ENCODE measurements at regions not wholly inside any gene's neighbourhood (a gene's known extent, or its start where the extent isn't known, plus 50 kb on each side); places are given as distances from the start of the nearest gene placed in this dataset.
"Not testable (repeated sequence)": the region's sequence is repeated elsewhere in the genome, so short reads cannot be mapped to it uniquely, and the experiment has no call there.

- Mint-ChIP-seq H3K36me3 (ENCODE audit: low read depth) (no peaks in the 10 kb centered on the region), H3K4me3 (no peak overlapping the region), H3K27ac (no peak overlapping the region), H3K9me3 (no peaks in the 10 kb centered on the region), H3K4me1 (no peaks in the 10 kb centered on the region), H3K27me3 (no peaks in the 10 kb centered on the region)
- POLR2A ChIA-PET, result no interaction called here
- no peak for DNase-seq
- CTCF ChIA-PET, result no interaction called here
Measured at GRCh38 chr3:23129117-23129516, 74.0 kb upstream of the UBE2E2 start.

DNA sequence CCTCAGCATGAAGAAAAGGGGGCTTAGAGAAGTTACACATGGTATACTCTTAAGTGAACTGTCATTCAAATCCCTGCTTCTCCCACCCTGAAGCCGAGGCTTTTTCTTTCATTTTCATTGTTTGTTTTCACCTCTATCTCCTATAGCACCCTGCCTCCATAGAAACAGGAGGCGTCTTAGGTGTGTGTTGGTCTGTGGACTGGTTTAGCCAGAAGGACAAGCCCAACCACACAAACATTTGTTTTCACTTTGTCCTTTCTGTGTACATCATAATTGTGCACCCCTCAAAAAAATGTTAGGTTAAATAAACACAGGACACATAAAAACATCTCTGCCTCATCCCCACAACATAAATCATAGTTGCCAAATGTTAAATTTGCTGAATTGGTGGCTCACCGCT lies 73.3 kb upstream of the UBE2E2 start:
- Mint-ChIP-seq H3K27me3 (no peaks in the 10 kb centered on the region), H3K4me1 (no peaks in the 10 kb centered on the region), H3K27ac (no peak overlapping the region), H3K9me3 (no peaks in the 10 kb centered on the region), H3K36me3 (ENCODE audit: low read depth) (no peaks in the 10 kb centered on the region), H3K4me3 (no peak overlapping the region)
- CTCF ChIA-PET, result no interaction called here
- POLR2A ChIA-PET, result no interaction called here
- no peak for DNase-seq

DNA sequence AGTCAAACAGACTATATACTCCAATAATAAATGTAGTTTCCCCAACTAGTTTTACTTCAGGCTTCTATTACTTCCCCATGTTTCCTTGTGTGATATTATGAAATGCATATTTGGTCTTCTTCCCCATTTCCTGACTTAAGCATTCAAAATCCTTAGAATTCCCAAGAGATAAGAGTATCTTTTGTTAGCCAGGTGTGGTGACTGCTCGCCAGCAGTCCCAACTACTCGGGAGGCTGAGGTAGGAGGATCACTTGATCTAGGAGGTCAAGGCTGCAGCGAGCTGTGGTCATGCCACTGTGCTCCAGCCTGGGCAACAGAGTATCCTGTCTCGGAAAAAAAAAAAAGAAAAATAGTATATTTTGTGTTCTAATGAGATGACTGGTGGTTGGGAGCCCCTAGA lies 72.7 kb upstream of the UBE2E2 start:
- H3K27ac Mint-ChIP-seq, result no peak overlapping the region
- ChIA-PET POLR2A (no interaction called here), CTCF (no interaction called here)
- H3K9me3 Mint-ChIP-seq, result no peaks in the 10 kb centered on the region
- no peak for DNase-seq
- no peaks in the 10 kb centered on the region for H3K27me3 Mint-ChIP-seq
- H3K36me3 Mint-ChIP-seq (ENCODE audit: low read depth), result no peaks in the 10 kb centered on the region
- H3K4me3 Mint-ChIP-seq, result no peak overlapping the region
- H3K4me1 Mint-ChIP-seq, result no peaks in the 10 kb centered on the region

GRCh38 chr3:23135026-23135785 lies 67.9 kb upstream of the UBE2E2 start:
- no peak for DNase-seq
- Mint-ChIP-seq H3K27ac (no peak overlapping the region), H3K36me3 (ENCODE audit: low read depth) (no peaks in the 10 kb centered on the region), H3K9me3 (no peaks in the 10 kb centered on the region), H3K4me1 (no peaks in the 10 kb centered on the region), H3K27me3 (peaks cover under 1% of the 10 kb centered on the region), H3K4me3 (no peak overlapping the region)
- ChIA-PET POLR2A (no interaction called here), CTCF (no interaction called here)

GRCh38 chr3:23136054-23136453 lies 67.1 kb upstream of the UBE2E2 start:
- ChIA-PET CTCF (no interaction called here), POLR2A (no interaction called here)
- H3K4me3 Mint-ChIP-seq, result no peak overlapping the region
- H3K9me3 Mint-ChIP-seq, result no peaks in the 10 kb centered on the region
- no peak overlapping the region for H3K27ac Mint-ChIP-seq
- no peaks in the 10 kb centered on the region for H3K4me1 Mint-ChIP-seq
- H3K27me3 Mint-ChIP-seq, result peaks cover 1% of the 10 kb centered on the region
- no peak for DNase-seq
- no peaks in the 10 kb centered on the region for H3K36me3 Mint-ChIP-seq (ENCODE audit: low read depth)

DNA sequence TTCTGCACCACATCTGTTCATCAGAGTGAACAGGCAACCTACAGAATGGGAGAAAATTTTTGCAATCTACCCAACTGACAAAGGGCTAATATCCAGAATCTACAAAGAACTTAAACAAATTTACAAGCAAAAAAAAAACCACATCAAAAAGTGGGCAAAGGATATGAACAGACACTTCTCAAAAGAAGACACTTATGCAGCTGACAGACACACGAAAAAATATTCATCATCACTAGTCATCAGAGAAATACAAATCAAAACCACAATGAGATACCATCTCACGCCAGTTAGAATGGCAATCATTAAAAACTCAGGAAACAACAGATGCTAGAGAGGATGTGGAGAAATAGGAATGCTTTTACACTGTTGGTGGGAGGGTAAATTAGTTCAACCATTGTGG lies 59.1 kb upstream of the UBE2E2 start:
- H3K4me3 Mint-ChIP-seq; H3K4me1 Mint-ChIP-seq; H3K27me3 Mint-ChIP-seq; H3K9me3 Mint-ChIP-seq; DNase-seq; H3K36me3 Mint-ChIP-seq (ENCODE audit: low read depth); CTCF ChIA-PET; POLR2A ChIA-PET; H3K27ac Mint-ChIP-seq: not testable (repeated sequence)

DNA sequence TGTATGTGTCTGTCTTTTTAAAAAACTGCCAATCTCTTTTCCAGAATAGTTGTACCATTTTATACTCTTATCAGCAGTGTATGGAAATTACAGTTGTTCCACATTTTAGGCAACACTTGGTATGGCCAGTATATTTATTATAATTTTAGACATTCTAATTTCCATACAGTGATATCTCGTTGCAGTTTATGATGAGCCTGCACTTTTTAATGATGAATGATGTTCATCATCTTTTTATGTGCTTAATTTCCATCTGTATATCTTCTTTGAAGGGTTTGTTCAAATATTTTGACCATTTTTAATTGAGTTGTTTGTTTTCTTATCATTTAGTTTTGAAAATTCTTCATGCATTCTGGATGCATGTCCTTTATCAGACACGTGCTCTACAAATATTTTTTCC lies 57.0 kb upstream of the UBE2E2 start:
- Mint-ChIP-seq H3K27me3 (peaks cover 1% of the 10 kb centered on the region), H3K36me3 (ENCODE audit: low read depth) (no peaks in the 10 kb centered on the region), H3K9me3 (no peaks in the 10 kb centered on the region), H3K4me3 (no peak overlapping the region), H3K4me1 (peaks cover 4% of the 10 kb centered on the region), H3K27ac (no peak overlapping the region)
- ChIA-PET CTCF (no interaction called here), POLR2A (no interaction called here)
- no peak for DNase-seq

- Mint-ChIP-seq H3K9me3 (no peaks in the 10 kb centered on the region), H3K27ac (no peak overlapping the region), H3K36me3 (ENCODE audit: low read depth) (no peaks in the 10 kb centered on the region), H3K4me3 (no peak overlapping the region), H3K27me3 (peaks cover 3% of the 10 kb centered on the region), H3K4me1 (no peaks in the 10 kb centered on the region)
- no peak for DNase-seq
- POLR2A ChIA-PET, result no interaction called here
- CTCF ChIA-PET, result no interaction called here
Measured at GRCh38 chr3:23152989-23153388, 50.1 kb upstream of the UBE2E2 start.

Measured in activated CD4-positive, alpha-beta T cell treated with anti-CD3 and anti-CD28 coated beads, Interleukin-2, amount 10 ng/mL, durations not matched to agents 7 days and 5 days (primary cell).